ENCODE measurements at regions not wholly inside any gene's neighbourhood (a gene's known extent, or its start where the extent isn't known, plus 50 kb on each side); places are given as distances from the start of the nearest gene placed in this dataset.

- TF ChIP-seq NAIF1 (CRISPR knock-in tag; IDR thresholded peaks at IDR 0.05; ENCODE audit: borderline replicate concordance) (no peak), ZBTB2 (CRISPR knock-in tag; IDR thresholded peaks at IDR 0.05; ENCODE audit: low read depth) (no peak), RCOR2 (CRISPR knock-in tag; IDR thresholded peaks at IDR 0.05) (no peak), XRCC5 (optimal IDR thresholded peaks at IDR 0.05; ENCODE audit: low read length) (no peak), SP2 (CRISPR knock-in tag; IDR thresholded peaks at IDR 0.05) (no peak), CBX1 (IDR thresholded peaks at IDR 0.05; ENCODE audit: low read depth) (no peak), REST (IDR thresholded peaks at IDR 0.05; ENCODE audit: borderline replicate concordance in 1 of 2, low read depth in 1 of 2, low read length in 2 of 2) (no peak), CBX5 (CRISPR knock-in tag; IDR thresholded peaks at IDR 0.05; ENCODE audit: borderline replicate concordance) (no peak), MAFK (conservative IDR thresholded peaks at IDR 0.05 in 1 of 2, IDR thresholded peaks at IDR 0.05 in 1 of 2; ENCODE audit: low read length in 2 of 2) (no peak), PBX3 (CRISPR knock-in tag; IDR thresholded peaks at IDR 0.05; ENCODE audit: borderline replicate concordance) (no peak)
Observed at GRCh38 chr16:7004266-7004665, 328.4 kb upstream of the RBFOX1 start.

Measured in HepG2 (cell line).